HG03571 (cell line): ENCODE measurements at regions not wholly inside any gene's neighbourhood (a gene's known extent, or its start where the extent isn't known, plus 50 kb on each side); places are given as distances from the start of the nearest gene placed in this dataset.

ENCODE experiments used
- ATAC-seq: cut with Tn5 transposase; IDR thresholded peaks from one replicate; pipeline ENCODE4 v1.9.1; 2021; ENCODE audit not compliant: unreplicated experiment

- no peak for ATAC-seq
These were observed 284.0 kb upstream of the MC4R start for GRCh38 chr18:60656553-60656952.

- ATAC-seq: no peak
These were observed 289.9 kb upstream of the MC4R start for GRCh38 chr18:60662491-60662890.

- ATAC-seq: no peak
These were observed 290.8 kb upstream of the MC4R start for GRCh38 chr18:60663060-60663989.

GRCh38 chr18:60664736-60665135 lies 292.2 kb upstream of the MC4R start:
- no peak for ATAC-seq

- ATAC-seq: no peak
These were observed 294.4 kb upstream of the MC4R start for GRCh38 chr18:60667016-60667415.

GRCh38 chr18:60668583-60668982 lies 296.0 kb upstream of the MC4R start:
- no peak for ATAC-seq

GRCh38 chr18:60669938-60670337 lies 297.4 kb upstream of the MC4R start:
- ATAC-seq: no peak

GRCh38 chr18:60671021-60671420 lies 298.4 kb upstream of the MC4R start:
- ATAC-seq: no peak

GRCh38 chr18:60675126-60675525 lies 302.6 kb upstream of the MC4R start:
- no peak for ATAC-seq

GRCh38 chr18:60675801-60676200 lies 303.2 kb upstream of the MC4R start:
- ATAC-seq: no peak

GRCh38 chr18:60676815-60677214 lies 304.2 kb upstream of the MC4R start:
- ATAC-seq: no peak

GRCh38 chr18:60684843-60685513 lies 312.4 kb upstream of the MC4R start:
- no peak for ATAC-seq

- no peak for ATAC-seq
These were observed 313.6 kb upstream of the MC4R start for GRCh38 chr18:60686142-60686541.

- ATAC-seq: no peak
These were observed 318.5 kb upstream of the MC4R start for GRCh38 chr18:60691061-60691460.

GRCh38 chr18:60693426-60693825 lies 320.9 kb upstream of the MC4R start:
- ATAC-seq: no peak

GRCh38 chr18:60698901-60699300 lies 326.3 kb upstream of the MC4R start:
- no peak for ATAC-seq

- ATAC-seq: no peak
These were observed 350.2 kb upstream of the MC4R start for GRCh38 chr18:60722742-60723141.

GRCh38 chr18:60732143-60732542 lies 359.6 kb upstream of the MC4R start:
- no peak for ATAC-seq

GRCh38 chr18:60739212-60739611 lies 366.6 kb upstream of the MC4R start:
- ATAC-seq: no peak

- no peak for ATAC-seq
These were observed 367.7 kb upstream of the MC4R start for GRCh38 chr18:60740313-60740712.

GRCh38 chr18:60746491-60746890 lies 373.9 kb upstream of the MC4R start:
- no peak for ATAC-seq

GRCh38 chr18:60746919-60747318 lies 374.3 kb upstream of the MC4R start:
- ATAC-seq: no peak
